Brain pericyte (primary cell): ENCODE measurements at regions not wholly inside any gene's neighbourhood (a gene's known extent, or its start where the extent isn't known, plus 50 kb on each side); places are given as distances from the start of the nearest gene placed in this dataset.

Source experiments
- DNase-seq: peaks from one replicate; pipeline ENCODE4 v3.0.0-alpha.2; 2012; ENCODE audit warnings: low read depth, low spot score

GRCh38 chr17:34420254-34420766 is 57.3 kb upstream of the CCL1 start:
- peak; percentile 34 for DNase-seq

GRCh38 chr17:34416116-34416515 is 53.1 kb upstream of the CCL1 start:
- DNase-seq: no peak

- DNase-seq: no peak
Observed at GRCh38 chr17:34414339-34414738, 51.3 kb upstream of the CCL1 start.

DNA sequence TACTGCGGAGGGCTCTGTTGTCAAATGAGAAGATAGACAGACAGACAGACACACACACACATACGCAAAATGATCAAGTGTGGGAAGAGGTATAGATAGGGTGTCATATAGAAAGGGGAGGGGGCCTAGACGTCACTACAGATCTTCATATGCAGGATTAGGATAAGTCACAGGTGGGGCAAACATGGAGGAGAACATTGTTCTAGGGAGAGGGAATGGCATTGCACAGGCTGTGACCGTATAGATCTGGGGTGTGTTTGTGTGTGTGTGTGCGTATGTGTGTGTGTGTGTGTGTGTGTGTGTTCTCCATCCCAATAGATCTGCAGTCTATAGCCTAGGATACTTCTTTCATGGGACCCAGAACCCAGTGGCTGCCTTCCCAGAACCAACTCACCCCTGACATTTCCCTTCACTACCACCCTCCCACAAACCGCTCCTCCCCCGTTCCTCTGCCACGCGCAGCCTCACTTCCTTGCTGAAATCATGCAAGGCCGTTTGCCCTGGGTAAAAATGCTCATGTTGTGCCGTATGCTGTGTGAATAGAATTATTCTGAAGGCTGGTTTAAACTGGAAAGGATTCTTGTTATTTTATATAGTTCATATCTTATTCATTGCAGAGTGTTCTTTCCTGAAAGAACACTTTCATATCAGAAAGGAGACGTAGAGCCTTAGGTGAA is 50.5 kb upstream of the CCL1 start:
- DNase-seq: no peak

GRCh38 chr17:34412965-34413441 is 50.0 kb upstream of the CCL1 start:
- DNase-seq: no peak
